NCI-H1105 treated with DMSO at 0.1 percent for 48 hours (cell line): ENCODE measurements at regions not wholly inside any gene's neighbourhood (a gene's known extent, or its start where the extent isn't known, plus 50 kb on each side); places are given as distances from the start of the nearest gene placed in this dataset.

Source experiments
- DNase-seq: peaks from one replicate; lab custom pipeline; 2025; lab: John Stamatoyannopoulos, UW

DNA sequence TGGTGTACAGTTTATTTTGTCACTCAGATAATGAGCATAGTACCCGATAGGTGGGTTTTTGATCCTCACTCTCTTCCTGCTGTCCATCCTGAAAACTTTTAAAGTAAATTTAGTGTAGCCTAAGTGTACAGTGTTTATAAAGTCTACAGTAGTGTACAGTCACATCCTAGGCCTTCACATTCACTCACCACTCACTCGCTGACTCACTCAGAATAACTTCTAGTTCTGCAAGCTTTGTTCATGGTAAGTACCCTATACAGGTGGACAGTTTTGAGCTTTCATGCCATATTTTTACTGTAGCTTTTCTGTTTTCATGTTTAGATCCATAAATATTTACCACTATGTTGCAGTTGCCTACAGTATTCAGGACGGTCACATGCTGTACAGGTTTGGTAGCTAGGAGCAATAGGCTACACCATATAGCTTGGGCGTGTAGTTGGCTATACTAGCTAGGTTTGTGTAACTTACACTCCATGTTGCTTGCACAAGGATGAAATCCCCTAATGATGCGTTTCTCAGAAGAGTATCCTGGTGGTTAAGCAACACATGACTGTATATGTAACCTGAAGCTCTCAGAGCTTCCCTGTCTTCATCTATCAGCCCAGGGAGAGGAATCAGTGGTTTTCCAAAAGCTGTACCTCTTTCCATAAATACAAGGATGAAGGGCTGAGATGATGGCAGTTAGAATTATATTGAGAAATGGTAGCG, 87.6 kb upstream of the SLC25A26 start:
- DNase-seq: no peak

DNA sequence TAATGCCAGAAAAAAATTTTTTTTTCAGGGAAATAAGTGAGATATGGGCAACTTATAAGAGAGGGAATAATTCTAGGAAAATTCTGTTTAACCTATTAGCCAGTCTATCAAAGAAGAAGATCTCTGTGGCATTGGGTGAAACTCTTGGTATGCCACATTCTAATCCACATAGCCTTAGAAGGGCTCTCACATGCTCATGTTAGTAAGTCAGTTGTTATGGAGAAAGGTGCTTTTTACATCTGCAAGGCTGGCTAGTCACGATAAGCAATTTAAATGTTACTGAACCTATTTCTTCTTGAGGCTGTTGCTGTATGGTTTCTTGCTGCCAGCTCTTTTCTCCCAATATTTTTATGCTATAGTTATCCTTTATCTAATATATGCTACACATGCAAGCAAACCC, 89.9 kb upstream of the MAGI1 start:
- no peak for DNase-seq

DNA sequence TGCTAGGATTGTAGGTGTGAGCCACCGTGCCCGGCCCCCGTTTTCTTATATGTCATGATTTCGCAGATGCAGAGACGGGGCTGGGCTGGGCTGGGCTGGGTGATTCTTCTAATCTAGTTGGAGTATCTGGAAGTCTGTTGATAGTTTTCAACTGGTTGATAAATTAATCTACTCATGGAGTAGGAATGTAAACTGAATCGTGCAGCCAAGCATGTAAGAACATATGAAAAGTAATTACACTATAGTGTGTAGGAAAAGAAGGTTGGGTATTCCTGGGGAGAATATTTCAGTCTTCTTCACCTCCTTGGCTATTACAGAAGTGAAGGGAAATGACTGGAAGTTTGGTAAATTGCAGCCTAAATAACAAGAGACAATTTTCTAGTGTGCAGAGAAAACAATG, 82.6 kb upstream of the MAGI1 start:
- no peak for DNase-seq

DNA sequence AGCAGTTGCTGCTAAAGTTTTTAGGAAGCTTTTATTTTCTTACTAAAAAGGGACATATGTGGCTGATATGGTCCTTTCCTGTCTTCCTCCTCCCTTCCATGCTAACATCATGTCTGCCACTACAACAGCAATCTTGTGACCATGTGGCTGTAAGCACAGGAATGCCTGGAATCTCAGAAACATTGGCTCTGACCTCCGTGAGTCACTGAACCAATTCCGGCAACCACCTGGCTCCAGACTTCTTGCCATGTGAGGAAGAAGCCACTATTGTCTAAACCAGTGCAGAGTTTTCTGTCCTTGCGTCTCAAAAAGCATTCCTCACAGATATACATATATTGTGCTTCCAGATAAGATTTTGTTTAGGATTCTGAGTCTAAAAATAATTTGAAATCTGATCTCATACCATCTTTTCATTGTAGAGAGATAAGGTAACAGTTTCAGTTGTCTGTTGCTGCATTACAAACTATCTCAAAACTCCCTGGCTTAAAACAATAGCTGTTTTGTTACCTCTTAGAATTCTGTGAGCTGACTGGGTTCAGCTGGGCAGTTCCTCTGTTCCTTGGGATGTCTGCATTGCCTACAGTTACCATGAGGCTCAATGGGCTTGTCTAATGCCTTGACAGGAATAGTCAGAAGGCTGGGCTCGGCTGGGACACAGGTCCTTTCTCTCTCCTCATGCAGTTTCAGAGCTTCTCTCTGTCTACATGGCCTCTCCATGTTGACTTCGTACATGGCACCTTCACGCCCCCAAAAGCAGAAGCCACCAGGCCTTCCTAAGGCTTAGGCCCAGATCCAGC, 77.3 kb upstream of the MAGI1 start:
- DNase-seq: no peak

DNA sequence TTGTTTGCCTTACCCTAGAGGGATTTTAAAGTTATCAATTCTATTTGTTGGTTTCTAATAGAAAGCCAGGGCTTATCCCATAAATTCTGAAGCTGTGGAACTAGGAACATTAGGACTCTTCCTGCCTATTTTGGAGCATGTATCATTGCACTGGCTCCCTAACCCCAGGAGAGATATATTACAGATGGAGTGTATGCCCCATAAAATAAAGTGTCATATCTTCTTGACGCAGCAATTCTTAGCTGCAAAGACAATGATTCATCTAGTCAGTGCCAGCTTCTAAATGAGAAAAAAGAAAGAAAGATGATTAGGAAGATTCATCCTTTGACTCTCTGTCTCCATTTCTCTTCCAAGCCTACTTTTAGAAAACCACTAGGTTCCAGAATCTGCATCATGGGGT, 74.8 kb upstream of the MAGI1 start:
- DNase-seq: no peak

DNA sequence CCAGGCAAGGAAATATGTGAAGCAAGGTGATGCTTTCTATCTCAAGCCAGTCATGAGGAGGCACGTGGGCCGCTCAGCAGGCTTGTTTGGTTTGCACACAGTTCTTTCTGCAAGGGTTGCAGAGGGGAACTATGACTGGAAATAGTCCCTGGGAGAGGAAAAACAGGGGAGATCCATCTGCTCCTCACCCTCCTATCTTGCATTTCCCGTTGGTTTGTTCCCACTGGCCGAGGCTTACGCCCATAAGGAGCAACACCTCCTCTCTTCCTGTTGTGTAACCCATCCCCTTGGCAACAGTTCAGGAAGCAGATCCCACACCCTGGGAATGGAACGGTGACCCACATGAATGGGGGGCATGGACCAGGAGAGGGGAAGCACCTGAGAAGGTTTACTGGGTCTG, 72.1 kb upstream of the MAGI1 start:
- no peak for DNase-seq

DNA sequence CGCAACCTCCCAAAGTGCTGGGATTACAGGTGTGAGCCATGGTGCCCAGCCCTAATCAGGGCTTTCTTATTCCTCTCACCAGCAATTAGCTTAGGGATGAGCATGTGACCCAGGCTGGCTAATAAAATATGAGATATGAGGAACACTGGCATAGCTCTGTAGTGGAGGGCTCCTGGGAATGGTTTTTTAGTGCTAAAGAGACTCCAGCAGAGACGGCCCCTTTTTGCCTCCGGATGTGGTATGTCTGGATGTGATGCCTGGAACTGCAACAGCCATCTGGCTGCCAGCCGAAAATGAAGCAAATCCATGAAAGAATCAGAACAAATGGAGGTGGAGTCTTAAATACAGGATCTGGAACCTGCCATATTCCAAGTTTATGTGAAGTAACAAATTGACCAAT, 69.1 kb upstream of the MAGI1 start:
- no peak for DNase-seq

DNA sequence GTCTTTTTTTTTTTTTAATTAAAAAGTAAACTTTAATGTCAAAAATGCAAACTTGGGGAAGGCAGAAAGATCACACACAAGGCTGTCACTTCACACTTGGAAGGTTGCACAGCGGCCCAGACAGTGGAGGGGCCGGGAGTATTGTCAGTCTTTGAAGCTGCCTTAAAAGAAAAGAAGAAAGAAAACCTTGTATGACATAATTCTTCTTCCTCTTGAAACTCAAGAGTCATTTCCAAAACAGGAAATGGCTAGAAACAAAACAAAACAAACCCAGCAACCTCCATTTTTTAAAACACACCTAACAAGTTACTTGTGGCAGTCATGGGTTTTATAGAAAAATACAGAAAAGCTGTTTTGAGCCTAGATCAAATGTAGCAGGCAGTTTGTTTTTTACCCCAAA, 68.1 kb upstream of the MAGI1 start:
- no peak for DNase-seq

DNA sequence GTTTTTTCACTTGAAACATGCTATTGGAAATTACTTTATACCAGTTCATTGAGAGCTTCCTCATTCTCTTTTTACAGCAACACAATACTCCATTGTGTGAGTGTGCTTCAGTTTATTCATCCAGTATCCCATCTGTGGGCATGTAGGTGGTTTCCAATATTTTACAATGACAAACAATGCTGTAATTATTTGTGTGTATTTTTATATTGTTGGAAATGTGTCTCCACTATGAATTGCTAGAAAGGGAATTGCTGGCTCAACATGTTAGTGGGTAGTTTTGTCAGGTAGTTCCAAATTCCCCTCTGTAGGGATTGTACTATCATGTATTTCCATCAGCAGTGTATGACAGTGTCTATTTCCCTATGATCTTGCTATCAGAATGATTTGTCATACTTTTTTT, 65.8 kb upstream of the MAGI1 start:
- no peak for DNase-seq

DNA sequence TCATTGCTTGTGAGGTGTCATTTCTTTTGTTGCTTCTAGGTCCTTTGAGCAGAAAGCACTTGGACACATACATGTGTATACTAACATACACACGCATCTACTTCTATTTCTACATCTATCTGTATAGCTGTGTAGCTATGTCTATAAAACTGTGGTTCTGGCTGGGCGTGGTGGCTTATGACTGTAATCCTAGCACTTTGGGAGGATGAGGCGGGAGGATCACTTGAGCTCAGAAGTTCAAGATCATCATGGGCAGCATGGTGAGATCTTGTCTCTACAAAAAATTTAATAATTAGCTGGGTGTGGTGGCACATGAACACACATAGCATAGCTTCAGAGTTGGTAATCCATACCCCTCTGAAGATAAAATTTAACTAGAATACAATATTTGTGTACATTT, 65.0 kb upstream of the MAGI1 start:
- no peak for DNase-seq

DNA sequence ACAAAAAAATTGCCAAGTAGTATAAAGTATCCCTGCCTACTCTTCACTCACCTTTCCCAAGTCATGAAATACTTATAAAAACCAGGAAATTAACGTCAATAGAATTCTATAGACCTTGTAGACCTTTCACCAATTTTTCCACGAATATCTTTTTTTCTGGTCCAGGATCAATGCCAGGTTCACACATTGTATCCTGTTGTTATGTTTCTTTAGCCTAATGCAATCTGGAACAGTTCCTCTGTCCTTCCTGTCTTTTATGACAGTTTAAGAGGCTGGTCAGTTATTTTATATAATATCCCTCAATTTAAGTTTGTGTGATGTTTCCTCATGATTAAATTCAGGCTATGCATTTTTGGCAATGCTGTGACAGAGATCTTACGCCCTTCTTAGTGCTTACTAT, 63.2 kb upstream of the MAGI1 start:
- DNase-seq: no peak

DNA sequence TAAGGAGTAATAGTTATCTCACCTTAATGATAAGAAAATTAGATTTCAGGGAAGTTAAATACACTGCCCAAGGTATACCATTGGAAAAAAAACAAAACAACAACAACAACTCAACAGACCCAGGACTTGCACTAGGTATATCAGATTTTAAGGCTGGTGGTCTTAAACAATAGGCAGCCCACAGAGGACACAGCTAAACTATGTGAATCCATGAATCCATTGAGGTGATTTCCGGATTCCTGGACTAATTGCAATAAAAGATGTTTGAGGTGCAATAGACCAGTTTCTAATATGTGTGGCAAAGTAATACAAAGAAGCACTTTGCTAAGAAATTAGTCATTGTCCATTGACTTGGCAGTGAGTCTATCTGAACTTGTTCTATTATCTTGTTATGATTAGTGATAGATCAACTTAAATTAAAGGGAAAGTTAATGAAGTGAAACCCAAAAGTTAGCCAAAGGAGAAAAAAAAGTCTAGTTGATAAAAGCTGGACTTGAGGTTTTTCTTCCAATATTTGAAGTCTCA, 60.9 kb upstream of the MAGI1 start:
- DNase-seq: no peak

DNA sequence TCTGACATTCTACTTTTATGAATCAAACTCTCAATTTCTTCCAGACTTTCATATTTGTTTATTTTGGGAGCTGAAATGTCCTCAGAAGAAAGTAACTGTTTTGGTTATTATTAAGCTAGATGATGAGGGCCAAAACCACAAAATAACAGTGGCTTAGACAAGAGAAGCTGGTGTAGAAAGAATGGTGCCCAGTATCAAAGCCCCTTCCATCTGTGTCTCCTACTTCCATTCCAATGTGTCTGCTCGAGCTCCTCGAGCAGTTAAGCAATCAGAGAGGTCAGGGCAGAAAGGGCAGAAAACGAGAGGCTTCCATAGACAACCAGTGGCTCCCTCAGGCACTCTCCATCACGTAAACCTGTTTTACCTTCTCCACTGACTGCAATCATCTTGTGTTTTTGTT, 59.7 kb upstream of the MAGI1 start:
- no peak for DNase-seq

DNA sequence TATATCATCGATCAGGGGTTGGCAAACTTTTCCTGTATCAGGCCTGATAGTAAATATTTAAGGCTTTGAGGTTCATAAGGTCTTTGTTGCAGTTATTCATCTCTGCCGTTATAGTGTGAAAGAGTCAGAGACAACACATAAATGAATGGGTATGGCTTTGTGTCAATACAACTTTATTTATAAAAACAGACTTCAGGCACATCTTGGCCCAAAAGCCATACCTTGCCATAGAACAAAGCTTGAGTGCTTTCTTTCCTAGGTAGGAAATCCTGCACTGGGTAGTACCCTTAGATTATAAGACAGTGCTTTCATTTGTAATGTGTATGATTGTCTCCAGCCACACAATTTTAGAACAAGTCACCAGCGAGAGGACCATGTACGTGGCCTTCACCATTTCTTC, 58.9 kb upstream of the MAGI1 start:
- DNase-seq: no peak

DNA sequence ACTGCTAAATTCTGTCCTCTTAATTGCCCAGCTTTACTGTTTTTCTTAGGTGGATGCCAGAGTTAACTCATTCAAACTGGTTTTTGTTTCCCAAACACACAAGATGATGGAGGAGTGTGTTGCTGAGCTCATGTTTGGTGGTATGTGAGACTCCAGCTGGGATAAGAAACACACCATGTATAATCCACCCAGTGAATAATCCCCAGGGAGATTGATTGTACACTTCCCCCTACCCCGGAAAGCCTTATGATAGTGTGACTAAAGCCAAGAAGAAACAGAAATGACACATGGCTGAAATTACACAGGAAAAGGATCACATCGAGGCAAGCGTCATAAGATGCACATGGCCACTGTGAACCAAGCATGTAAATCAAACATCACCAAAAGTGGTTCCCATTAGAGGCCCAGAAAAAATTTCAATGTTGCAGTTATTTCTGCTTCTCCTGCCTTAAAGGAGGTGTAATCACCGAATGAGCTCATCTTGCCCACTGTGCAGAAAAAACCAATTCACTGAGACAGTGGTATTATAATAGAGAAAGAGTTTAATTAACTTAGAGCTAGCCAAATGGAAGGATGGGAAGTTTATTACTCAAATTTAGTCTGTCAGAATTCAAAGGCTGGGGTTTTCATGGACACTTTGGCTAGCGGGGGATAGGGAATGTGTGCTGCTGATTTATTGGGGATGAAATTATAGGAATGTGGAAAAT, 56.7 kb upstream of the MAGI1 start:
- DNase-seq: no peak

DNA sequence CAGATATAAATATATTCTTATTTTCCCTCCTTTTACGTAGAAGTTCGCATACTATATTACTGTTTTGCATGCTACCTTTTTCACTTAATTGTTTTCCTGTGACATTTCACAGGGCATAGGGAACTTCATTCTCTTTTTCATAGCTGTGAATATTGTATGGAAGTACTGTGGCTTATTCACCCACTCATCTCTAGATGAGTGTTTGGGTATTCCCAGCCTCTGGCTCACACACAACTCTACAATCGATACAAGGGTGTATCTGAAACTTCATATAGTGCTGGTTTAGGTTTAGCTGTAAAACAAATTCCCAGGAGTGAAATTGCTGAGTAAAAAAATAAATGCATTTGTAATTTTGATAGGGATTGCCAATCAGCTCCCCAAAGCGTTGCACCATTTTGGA, 55.3 kb upstream of the MAGI1 start:
- no peak for DNase-seq

DNA sequence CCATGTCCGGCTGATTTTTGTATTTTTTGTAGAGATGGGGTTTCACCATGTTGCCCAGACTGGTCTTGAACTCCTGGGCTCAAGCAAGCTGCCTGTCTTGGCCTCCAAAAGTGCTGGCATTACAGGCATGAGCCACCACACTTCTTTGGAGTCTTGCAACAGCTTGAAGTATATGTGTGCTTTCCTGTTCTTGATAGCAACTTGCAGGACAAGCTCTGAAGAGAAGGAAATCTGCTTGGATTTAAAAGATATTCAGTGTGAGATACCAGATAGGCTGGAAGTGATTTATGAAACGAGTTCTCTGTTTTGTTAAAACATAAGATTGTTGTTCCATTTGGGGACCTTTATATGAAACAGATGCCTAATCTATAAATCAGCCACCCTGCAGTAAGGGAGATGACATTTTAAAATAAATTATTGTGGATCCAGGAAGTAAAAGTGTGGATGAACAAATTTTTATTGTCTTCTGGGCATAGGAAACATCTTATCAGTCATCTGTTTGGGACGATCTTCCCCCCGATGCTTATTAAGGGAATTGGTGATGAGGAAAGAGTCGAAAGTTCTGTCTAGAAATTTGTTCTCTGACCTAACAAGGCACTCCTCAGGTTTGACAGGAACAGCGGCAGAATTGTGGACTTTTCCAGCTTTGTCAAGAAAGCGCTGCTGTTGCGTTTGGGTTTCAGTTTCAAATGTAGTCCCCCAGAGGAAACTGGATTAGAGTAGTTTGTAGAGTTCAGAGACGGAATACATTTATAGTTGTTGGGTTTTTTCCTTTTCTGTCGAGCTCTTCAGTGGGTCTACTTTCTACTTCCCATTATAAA, 53.7 kb upstream of the MAGI1 start:
- no peak for DNase-seq
